HG03159 (cell line): ENCODE measurements at regions not wholly inside any gene's neighbourhood (a gene's known extent, or its start where the extent isn't known, plus 50 kb on each side); places are given as distances from the start of the nearest gene placed in this dataset.
A peak's percentile ranks its signal among the peaks of the same experiment; 100 is the strongest.
"Not testable (repeated sequence)": the region's sequence is repeated elsewhere in the genome, so short reads cannot be mapped to it uniquely, and the experiment has no call there.

Source experiments
- ATAC-seq: cut with Tn5 transposase; IDR thresholded peaks from one replicate; pipeline ENCODE4 v1.9.1; 2021; ENCODE audit warnings: mild to moderate bottlenecking, moderate library complexity; ENCODE audit not compliant: unreplicated experiment

GRCh38 chr10:44013981-44014380 lies 365.3 kb upstream of the ZNF32 start:
- no peak for ATAC-seq

- no peak for ATAC-seq
These were observed 364.2 kb upstream of the ZNF32 start for GRCh38 chr10:44012921-44013320.

GRCh38 chr10:44011603-44011981 lies 362.9 kb upstream of the ZNF32 start:
- ATAC-seq, result peak; percentile 9

GRCh38 chr10:44010873-44011602 lies 362.4 kb upstream of the ZNF32 start:
- peak; percentile 97 for ATAC-seq

GRCh38 chr10:44009891-44010632 lies 361.4 kb upstream of the ZNF32 start:
- ATAC-seq, result no peak

- no peak for ATAC-seq
These were observed 360.4 kb upstream of the ZNF32 start for GRCh38 chr10:44008917-44009709.

GRCh38 chr10:44008270-44008916 lies 359.7 kb upstream of the ZNF32 start:
- peak; percentile 35 for ATAC-seq

GRCh38 chr10:44006771-44007170 lies 358.1 kb upstream of the ZNF32 start:
- ATAC-seq, result no peak

- no peak for ATAC-seq
These were observed 357.1 kb upstream of the ZNF32 start for GRCh38 chr10:44005788-44006099.

GRCh38 chr10:44004913-44005787 lies 356.5 kb upstream of the ZNF32 start:
- ATAC-seq, result no peak

- ATAC-seq, result no peak
These were observed 349.5 kb upstream of the ZNF32 start for GRCh38 chr10:43998021-43998809.

GRCh38 chr10:43997330-43997729 lies 348.6 kb upstream of the ZNF32 start:
- no peak for ATAC-seq

GRCh38 chr10:43994539-43994938 lies 345.9 kb upstream of the ZNF32 start:
- ATAC-seq, result no peak

- not testable (repeated sequence) for ATAC-seq
These were observed 344.1 kb upstream of the ZNF32 start for GRCh38 chr10:43992816-43993215.

- no peak for ATAC-seq
These were observed 337.7 kb upstream of the ZNF32 start for GRCh38 chr10:43986374-43986773.

- ATAC-seq, result no peak
These were observed 337.3 kb upstream of the ZNF32 start for GRCh38 chr10:43985941-43986340.

GRCh38 chr10:43983856-43984271 lies 335.2 kb upstream of the ZNF32 start:
- no peak for ATAC-seq

GRCh38 chr10:43983405-43983804 lies 334.7 kb upstream of the ZNF32 start:
- no peak for ATAC-seq

GRCh38 chr10:43982250-43982649 lies 333.6 kb upstream of the ZNF32 start:
- ATAC-seq, result no peak

- no peak for ATAC-seq
These were observed 333.0 kb upstream of the ZNF32 start for GRCh38 chr10:43981696-43982095.
